Muscle layer of duodenum (tissue), 2 donors: ENCODE measurements at regions not wholly inside any gene's neighbourhood (a gene's known extent, or its start where the extent isn't known, plus 50 kb on each side); places are given as distances from the start of the nearest gene placed in this dataset.
"Not testable (repeated sequence)": the region's sequence is repeated elsewhere in the genome, so short reads cannot be mapped to it uniquely, and the experiment has no call there.

Experiments
- H3K27ac ChIP-seq: one replicate; pipeline ENCODE4 v1.7.0; 2013; ENCODE audit warnings: mild to moderate bottlenecking, low read length
- H3K27me3 ChIP-seq: one replicate; pipeline ENCODE4 v1.7.0; 2013; ENCODE audit warnings: low read depth, mild to moderate bottlenecking, control low read depth, low read length
- H3K36me3 ChIP-seq, 2 donors: one replicate each; pipeline ENCODE4 v1.7.0; 2013; ENCODE audit warnings: low read length in 2 of 2, control low read depth in 1 of 2, mild to moderate bottlenecking in 1 of 2; ENCODE audit not compliant: insufficient read depth in 2 of 2, control insufficient read depth in 1 of 2
- H3K4me1 ChIP-seq, 2 donors: one replicate each; pipeline ENCODE4 v1.7.0; 2013; ENCODE audit warnings: low read length in 2 of 2, mild to moderate bottlenecking in 2 of 2, control low read depth in 1 of 2, moderate library complexity in 1 of 2; ENCODE audit not compliant: insufficient read depth in 2 of 2, control insufficient read depth in 1 of 2
- H3K4me3 ChIP-seq, 2 donors: one replicate each; pipeline ENCODE4 v1.7.0; 2013; ENCODE audit warnings: low read length in 2 of 2, low read depth in 1 of 2, mild to moderate bottlenecking in 1 of 2
- H3K9me3 ChIP-seq, 2 donors: one replicate each; pipeline ENCODE4 v1.7.0; 2013; ENCODE audit warnings: low read length in 2 of 2, control low read depth in 1 of 2, mild to moderate bottlenecking in 1 of 2; ENCODE audit not compliant: control insufficient read depth in 1 of 2
- donor health status: healthy.

DNA sequence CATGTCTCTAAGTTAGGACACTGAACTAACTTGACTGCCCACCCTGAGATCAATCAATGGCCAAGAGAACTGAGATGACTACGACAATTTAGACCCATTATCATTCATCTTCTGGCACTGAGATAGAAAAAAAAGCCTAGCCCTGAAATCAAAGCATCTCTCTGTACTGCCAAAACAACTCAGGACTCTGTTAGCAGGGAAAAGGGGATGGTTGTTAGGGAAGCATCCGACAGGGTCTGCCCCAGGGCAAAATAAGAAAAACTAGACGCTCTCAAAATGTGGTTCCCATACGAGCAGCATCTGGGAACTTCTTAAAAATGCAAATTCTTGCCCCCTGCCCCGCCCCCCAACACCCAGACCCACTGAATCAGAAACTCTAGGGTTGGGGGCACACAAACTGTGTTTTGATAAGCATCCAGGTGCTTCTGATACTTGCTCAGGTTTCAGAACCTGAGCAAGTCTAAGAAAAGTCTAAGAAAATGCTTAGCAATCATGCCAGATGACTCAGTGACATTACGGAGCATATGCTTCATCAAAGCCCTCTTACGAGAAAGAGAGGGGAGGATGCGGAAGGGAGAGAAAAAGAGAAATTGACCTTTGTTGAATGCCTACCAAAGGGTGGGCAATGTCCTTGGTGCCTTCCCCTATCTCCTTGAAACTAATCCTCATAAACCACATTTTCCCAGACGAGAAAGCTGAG is 172.8 kb upstream of the HES1 start:
- Histone ChIP-seq H3K4me1 (peaks cover 4 to 8% of the 10 kb centered on the region in 2 donors), H3K36me3 (no peaks in the 10 kb centered on the region), H3K27me3 (peaks cover 4% of the 10 kb centered on the region), H3K4me3 (no peak overlapping the region), H3K9me3 (no peaks in the 10 kb centered on the region), H3K27ac (no peak overlapping the region)

DNA sequence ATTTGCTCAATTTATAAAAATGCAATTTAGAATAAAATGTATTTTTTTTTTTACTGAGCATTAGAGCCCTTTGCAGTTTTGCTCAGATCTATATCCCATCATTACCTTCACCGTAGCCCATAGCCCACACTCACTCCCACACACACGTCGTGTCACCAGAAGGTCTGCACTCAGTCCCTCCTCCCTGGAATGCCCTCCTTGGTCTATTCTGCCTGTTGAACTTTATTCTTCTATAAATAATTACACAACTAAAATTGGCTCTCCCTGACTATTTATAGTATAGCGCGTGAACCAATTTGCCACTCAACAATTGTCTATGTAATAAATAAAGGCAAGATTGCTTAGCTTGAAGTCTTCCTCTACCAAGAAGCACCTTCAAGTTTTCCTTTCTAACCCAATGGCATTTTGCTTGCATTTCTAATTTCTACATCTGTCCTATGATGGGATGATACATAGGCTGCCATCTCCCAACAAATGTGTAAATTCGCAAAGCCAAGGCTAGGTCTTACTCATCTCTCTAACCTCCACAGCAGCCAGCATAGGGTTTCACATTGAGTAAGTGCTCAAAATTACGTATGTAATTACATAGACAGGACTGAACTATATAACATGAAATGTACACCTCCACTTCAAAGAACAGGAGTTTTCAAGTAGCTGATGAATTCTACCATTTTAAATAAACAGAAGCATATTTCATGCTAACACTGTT is 172.0 kb upstream of the HES1 start:
- Histone ChIP-seq H3K27ac (no peak overlapping the region), H3K4me1 (peaks cover 4 to 8% of the 10 kb centered on the region in 2 donors), H3K27me3 (peaks cover 4% of the 10 kb centered on the region), H3K4me3 (no peak overlapping the region), H3K9me3 (no peaks in the 10 kb centered on the region), H3K36me3 (no peaks in the 10 kb centered on the region)

- peaks cover 4 to 8% of the 10 kb centered on the region in 2 donors for H3K4me1 ChIP-seq
- peaks cover 3% of the 10 kb centered on the region for H3K27me3 ChIP-seq
- no peak overlapping the region for H3K27ac ChIP-seq
- no peak overlapping the region for H3K4me3 ChIP-seq
- H3K36me3 ChIP-seq, result no peaks in the 10 kb centered on the region
- no peaks in the 10 kb centered on the region for H3K9me3 ChIP-seq
These were observed 171.4 kb upstream of the HES1 start for GRCh38 chr3:193964517-193964880.

DNA sequence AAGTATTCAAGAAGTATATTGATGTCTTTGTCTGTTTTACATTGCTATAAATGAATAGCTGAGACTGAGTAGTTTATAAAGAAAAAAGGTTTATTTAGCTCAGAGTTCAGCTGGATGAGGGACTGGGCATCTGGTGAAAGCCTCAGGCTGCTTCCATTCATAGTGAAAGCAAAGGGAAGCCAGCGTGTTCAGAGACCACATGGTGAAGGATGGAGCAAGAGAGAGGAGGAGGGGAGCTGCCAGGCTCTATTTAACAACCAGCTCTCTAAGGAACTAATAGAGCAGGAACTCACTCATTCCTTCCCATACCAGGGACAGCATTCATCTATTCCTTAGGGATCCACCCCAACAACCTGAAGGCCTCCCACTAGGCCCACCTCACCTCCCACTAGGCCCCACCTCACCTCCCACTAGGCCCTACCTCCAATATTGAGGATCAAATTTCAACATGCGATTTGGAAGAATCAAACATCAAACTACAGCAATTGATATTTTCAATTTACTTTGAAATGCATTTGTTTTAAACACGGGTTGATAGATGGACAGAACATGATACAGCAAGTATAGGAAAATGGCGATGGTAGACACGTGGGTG is 167.5 kb upstream of the HES1 start:
- H3K27me3 ChIP-seq, result no peaks in the 10 kb centered on the region
- no peaks in the 10 kb centered on the region for H3K36me3 ChIP-seq
- H3K4me3 ChIP-seq, result no peak overlapping the region
- no peak overlapping the region for H3K27ac ChIP-seq
- no peaks in the 10 kb centered on the region for H3K9me3 ChIP-seq
- H3K4me1 ChIP-seq, result peaks cover 4 to 13% of the 10 kb centered on the region in 2 donors

DNA sequence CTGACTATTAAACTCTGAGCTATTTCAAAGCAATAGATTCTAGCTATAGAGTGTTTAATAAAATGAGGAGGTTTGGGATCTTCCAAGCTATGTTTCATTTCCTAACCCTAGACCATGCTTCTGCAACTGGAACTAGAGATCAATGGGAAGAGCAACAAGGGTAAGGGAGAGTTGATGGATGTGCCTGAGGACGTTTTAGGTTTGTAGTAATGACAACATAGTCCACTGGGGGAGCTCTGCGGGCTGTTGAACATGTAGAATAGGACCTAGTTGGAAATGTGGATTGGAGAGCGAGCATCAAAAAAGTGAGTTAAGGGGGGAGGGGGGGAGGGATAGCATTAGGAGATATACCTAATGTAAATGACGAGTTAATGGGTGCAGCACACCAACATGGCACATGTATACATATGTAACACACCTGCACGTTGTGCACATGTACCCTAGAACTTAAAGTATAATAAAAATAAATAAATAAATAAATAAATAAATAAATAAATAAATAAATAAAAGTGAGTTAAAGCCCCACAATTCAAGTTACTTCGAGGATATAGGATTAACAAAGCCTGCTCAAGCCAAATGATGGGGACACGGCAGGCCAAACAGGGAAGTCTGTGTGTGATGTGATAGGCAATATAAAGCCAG is 165.7 kb upstream of the HES1 start:
- H3K4me3 ChIP-seq, H3K9me3 ChIP-seq, H3K36me3 ChIP-seq, H3K27me3 ChIP-seq, H3K27ac ChIP-seq, H3K4me1 ChIP-seq: not testable (repeated sequence)

- Histone ChIP-seq H3K36me3 (no peaks in the 10 kb centered on the region), H3K27ac (no peak overlapping the region), H3K4me3 (no peak overlapping the region), H3K27me3 (no peaks in the 10 kb centered on the region), H3K4me1 (peaks cover 4 to 5% of the 10 kb centered on the region in 2 donors), H3K9me3 (no peaks in the 10 kb centered on the region)
These were observed 165.2 kb upstream of the HES1 start for GRCh38 chr3:193970773-193971206.

DNA sequence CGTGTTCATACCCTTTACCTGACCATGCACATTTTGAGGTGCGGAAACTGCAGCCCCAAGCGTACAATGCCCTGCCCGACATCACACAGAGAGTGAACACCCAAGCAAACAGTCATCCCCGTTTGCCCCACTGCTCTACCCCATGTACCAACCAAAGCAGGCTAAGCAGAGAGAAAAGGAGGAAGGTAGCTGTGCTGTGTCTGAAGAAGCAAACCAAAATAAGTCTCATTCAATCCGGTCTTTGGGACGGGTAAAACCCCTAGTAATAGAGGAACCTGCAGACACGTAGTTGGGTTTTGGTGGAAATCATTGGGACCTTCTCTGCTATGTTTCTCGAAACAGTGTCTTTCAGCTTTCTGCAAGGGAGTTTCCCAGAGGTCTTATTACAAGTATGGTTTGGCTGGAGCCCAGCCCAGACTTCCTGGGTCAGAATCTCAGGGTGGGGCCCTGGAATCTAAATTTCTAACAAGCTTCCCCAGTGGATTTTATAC is 164.6 kb upstream of the HES1 start:
- no peak overlapping the region for H3K27ac ChIP-seq
- no peak overlapping the region for H3K4me3 ChIP-seq

GRCh38 chr3:193971966-193972365 is 164.0 kb upstream of the HES1 start:
- Histone ChIP-seq H3K4me1 (peaks cover 4 to 5% of the 10 kb centered on the region in 2 donors), H3K4me3 (no peak overlapping the region), H3K27me3 (no peaks in the 10 kb centered on the region), H3K36me3 (no peaks in the 10 kb centered on the region), H3K9me3 (no peaks in the 10 kb centered on the region), H3K27ac (no peak overlapping the region)

More for the DNA sequence above, 164.6 kb upstream of the HES1 start:
- H3K27me3 ChIP-seq, result no peaks in the 10 kb centered on the region
- H3K9me3 ChIP-seq, result no peaks in the 10 kb centered on the region
- peaks cover 4 to 5% of the 10 kb centered on the region in 2 donors for H3K4me1 ChIP-seq
- H3K36me3 ChIP-seq, result no peaks in the 10 kb centered on the region

DNA sequence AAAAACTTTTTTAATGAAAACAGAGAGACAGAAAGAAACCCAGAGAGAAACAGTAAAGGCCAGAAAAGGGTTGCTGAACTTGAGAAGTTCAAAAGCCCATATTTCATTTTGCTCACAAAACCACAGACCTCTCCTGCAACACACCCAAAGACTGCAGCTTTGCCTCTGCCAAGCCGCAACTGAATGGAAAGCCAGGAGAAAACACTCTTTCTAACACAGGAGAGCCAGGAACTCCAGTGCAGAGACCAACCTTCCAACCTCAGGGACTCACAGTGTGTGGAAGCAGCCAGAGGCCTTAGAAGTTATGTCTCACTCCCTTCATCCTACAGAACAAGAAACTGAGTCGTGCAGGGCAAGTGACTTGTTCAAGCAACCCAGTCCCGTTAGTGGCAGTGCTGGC is 163.1 kb upstream of the HES1 start:
- H3K36me3 ChIP-seq, result no peaks in the 10 kb centered on the region
- peaks cover 4 to 5% of the 10 kb centered on the region in 2 donors for H3K4me1 ChIP-seq

DNA sequence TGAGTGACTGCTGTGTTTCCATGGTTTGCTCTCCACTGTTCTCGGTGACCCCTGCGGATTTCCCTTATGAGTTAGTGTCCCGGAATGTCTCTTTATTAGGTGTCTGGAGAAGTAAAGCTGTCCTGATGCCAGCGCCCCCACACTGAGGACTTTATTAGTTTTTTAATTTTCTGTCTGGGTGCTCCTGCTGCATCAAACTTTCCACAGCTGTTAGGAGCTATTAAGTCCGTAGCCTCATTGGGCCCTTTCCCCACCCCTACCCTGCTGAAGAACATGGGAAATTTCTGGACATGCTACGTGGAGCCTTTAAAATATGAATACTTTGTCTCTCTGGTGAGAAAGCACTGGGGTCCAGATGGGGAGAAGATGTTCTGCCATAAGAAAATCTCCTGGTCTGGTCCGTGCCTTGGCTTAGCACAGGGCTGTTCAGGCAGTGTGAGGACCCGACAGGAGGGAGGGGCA is 161.7 kb upstream of the HES1 start:
- H3K4me1 ChIP-seq, result peaks cover 4 to 5% of the 10 kb centered on the region in 2 donors
- H3K27ac ChIP-seq, result no peak overlapping the region
- no peaks in the 10 kb centered on the region for H3K9me3 ChIP-seq
- no peak overlapping the region for H3K4me3 ChIP-seq
- H3K27me3 ChIP-seq, result no peaks in the 10 kb centered on the region
- H3K36me3 ChIP-seq, result no peaks in the 10 kb centered on the region

More for the DNA sequence above, 163.1 kb upstream of the HES1 start:
- Histone ChIP-seq H3K27ac (no peak overlapping the region), H3K9me3 (no peaks in the 10 kb centered on the region), H3K4me3 (no peak overlapping the region), H3K27me3 (no peaks in the 10 kb centered on the region)
